NCI-H82 treated with DMSO at 0.1 percent for 48 hours (cell line): ENCODE measurements at regions not wholly inside any gene's neighbourhood (a gene's known extent, or its start where the extent isn't known, plus 50 kb on each side); places are given as distances from the start of the nearest gene placed in this dataset.
"Not testable (repeated sequence)": the region's sequence is repeated elsewhere in the genome, so short reads cannot be mapped to it uniquely, and the experiment has no call there.

Experiments
- DNase-seq: peaks from one replicate; lab custom pipeline; 2025; ENCODE audit not compliant: unreplicated experiment; lab: John Stamatoyannopoulos, UW

DNA sequence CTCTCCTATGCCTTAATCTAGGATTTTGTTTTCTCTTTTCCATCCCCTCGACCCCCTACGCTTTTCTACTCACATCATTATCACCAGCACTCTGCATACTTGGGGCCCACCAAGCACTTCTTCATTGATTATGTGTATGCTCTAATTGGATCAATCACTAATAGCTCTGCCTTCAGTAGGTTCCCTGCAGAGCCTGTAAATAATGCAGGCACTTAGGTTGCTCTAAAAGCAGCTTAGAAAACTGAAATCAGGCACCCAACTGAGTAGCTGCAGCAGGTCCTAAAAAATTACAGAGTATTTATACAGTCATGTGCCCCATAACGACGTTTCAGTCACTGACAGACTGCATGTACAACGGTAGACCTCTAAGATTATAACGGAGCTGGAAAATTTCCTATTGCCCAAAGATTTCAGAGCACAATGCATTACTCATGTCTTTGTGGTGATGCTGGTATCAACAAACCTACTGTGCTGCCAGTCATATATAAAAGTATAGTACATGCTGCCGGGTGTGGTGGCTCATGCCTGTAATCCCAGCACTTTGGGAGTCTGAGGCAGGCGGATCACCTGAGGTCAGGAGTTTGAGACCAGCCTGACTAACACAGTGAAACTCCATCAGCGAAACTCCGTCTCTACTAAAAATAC, 280.4 kb downstream of the HS3ST3B1 start:
- no peak for DNase-seq

- DNase-seq, result no peak
These were observed 279.6 kb downstream of the HS3ST3B1 start for GRCh38 chr17:14580499-14580898.

GRCh38 chr17:14579716-14580115, 278.8 kb downstream of the HS3ST3B1 start:
- DNase-seq, result no peak

GRCh38 chr17:14575471-14575953, 274.6 kb downstream of the HS3ST3B1 start:
- no peak for DNase-seq

- not testable (repeated sequence) for DNase-seq
These were observed 259.4 kb downstream of the HS3ST3B1 start for GRCh38 chr17:14560325-14560724.

DNA sequence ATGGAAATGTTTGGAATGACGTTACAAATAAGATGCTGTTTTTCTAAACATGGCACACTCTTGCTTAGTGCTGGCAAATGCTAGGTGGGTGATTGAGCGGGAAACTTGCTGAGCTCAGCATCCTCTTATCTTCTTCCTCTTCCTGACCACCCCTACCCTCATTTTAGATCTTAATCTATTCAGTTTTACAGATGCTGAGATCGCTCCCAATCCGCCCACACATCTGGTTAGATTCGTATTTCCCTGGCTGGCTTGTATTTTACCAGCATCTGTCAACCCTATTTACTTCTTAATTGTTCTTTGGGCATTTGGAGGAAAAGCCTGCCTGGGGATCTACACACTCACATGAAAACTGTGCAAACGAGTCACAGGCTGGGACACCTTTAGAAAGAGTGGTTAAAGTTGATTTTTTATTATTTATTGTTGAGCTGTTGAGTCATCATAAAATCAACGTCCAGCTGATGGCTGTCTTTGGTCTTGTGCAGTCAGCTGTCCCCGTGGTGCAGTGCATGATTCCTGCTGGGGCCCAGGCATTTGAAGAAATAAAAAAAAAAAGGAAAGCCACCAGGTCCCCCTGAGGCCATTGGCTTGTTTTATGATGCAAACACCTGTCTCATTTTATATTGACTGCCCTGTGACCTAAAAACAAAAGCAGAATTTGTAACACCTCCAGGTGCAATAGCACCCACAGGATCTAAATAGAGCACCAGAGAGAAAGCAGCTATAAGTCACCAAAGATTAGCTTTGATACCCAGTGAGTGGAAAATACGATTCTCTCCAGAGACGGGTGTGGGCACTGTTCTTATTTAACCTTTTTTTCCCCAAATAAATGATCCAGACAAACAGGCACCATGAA, 258.6 kb downstream of the HS3ST3B1 start:
- no peak for DNase-seq

DNA sequence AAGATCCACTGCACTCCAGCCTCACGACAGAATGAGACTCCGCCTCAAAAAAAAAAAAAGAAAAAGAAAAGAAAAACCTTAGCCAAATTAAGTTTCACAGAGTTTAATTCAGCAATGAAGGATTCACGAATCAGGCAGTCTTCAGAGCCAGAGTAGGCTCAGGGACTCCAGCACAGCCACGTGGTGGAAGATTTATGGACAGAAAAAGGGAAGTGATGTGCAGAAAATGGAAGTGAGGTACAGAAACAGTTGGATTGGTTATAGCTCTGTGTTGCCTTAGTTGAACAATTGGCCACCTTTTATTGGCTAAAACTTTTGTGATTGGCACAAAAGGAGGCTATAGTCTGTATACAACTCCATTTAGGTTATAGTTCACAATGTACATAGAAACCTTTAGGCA, 256.6 kb downstream of the HS3ST3B1 start:
- DNase-seq, result no peak

- DNase-seq, result no peak
These were observed 253.0 kb downstream of the HS3ST3B1 start for GRCh38 chr17:14553847-14554246.

- no peak for DNase-seq
These were observed 251.4 kb downstream of the HS3ST3B1 start for GRCh38 chr17:14552306-14552705.

GRCh38 chr17:14547556-14547955, 246.7 kb downstream of the HS3ST3B1 start:
- no peak for DNase-seq

DNA sequence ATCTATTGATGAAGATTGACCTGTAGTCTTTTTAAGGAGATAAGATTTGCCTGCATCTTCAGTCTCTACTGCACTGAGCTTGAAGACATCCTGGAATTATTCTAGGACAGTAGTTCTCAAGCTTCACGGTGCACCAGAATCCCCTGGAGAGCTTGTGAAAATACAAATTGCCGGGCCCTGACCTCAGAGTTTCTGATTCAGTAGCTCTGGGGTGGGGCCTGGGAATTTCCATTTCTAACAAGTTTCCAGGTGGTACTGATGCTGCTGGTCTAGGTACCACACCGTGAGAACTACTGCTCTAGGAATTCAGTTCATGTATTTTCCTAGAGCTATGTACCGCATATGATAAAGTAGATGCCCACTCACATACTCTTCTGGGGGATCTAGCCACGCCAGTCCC, 246.1 kb downstream of the HS3ST3B1 start:
- no peak for DNase-seq

DNA sequence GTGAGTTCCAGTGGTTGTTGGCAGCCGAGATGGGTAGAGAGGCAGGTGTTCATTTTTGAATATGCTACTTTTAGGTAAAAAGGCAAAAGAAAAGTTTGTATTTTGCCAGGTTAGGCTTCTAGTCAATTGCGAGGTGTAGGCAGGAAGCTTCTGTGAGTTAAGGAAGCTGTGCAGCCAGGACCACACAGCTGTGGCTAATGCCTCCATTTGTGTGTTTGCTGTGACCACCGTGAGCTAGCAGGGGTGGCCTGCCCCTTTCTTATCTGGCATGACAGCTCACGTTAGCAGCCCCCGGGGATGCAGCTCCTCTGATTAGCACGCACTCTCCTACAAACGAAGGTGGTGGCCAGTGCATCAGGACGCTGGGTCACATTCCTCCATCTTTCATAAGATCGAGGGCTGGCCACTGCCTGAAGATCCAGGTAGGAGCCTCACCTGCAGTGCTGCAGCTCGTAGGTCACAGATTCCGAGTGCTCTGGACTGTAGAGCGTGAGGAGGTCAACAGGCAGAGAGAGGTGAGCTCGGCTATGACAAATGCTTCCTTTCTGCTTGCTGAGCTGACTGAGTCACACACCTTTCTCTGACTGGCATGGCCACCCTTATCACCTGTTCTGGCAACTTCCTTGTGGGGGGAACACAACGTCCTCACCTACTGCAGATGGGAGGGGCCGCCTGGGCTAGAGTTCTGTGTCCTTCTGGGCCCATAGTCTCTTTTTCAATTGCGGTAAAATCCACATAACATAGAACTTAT, 244.4 kb downstream of the HS3ST3B1 start:
- no peak for DNase-seq

DNA sequence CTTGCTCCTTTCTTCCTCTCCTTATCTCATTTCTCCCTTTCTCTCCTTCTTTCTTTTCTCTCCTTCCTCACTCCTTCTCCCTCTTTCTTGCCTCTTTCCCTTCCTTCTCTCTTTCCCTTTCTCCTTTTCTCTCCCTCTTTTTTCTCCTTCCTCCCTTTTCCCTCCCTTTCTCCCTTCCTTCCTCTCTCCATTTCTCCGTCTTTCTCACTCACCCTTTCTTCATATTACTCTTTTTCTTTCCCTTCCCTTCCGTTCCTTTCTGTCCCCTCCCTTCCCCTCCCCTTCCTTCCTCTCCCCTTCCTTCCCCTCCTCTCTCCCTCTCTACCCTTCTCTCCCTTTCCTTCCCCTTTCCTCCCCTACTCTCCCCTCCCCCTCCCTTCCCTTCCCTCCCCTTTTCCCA, 240.8 kb downstream of the HS3ST3B1 start:
- no peak for DNase-seq

GRCh38 chr17:14539801-14540200, 238.9 kb downstream of the HS3ST3B1 start:
- DNase-seq, result no peak

DNA sequence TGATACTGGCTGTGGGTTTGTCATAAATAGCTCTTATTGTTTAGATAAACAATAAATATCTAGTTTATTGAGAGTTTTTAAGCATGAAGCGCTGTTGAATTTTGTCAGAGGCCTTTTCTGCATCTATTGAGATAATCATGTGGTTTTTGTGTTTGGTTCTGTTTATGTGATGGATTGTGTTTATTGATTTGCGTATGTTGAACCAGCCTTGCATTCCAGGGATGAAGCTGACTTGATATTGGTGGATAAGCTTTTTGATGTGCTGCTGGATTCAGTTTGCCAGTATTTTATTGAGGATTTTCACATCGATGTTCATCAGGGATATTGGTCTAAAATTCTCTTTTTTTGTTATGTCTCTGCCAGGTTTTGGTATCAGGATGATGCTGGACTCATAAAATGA, 231.4 kb downstream of the HS3ST3B1 start:
- not testable (repeated sequence) for DNase-seq

DNA sequence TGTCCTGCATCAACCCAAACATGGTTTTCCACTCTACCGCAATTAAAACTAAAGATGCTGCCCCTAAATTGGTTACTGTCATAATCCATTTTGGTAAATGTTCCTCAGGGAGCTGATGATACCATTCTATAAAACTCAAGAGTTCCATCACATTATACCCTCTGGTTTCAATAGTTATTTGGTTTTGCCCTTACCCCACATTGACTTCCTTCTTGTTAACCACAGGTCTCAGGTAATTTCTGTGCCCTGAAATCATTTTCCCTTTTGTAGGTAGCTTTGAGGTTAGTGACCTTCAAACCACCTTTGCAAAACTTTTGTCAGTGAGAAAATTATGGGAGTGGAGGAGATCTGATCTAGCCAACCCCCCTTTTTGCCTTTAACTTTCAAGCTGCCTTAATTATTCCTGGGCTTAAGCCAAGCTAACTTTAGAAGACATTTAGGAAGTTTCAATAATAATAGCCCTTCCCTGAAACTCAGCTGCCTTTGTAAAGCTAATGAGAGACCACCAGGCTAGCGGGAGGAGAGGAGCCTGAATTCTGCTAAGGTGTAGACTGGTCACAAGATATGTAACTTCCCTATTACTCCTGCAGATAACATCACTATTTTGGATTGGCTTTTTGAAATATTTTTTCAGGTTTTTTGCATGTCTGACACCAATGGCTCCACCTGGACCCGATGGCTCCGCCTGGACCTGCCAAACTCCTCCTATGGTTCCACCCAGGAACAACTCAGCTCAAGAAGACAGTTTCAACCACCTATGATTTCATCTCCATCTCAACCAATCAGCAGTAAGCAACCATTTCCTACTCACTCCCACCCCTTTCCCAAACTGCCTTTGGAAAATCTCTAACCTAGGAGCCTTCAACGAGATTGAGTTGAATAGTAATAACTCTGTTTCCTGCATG, 224.9 kb downstream of the HS3ST3B1 start:
- no peak for DNase-seq

- DNase-seq, result no peak
These were observed 222.0 kb downstream of the HS3ST3B1 start for GRCh38 chr17:14522795-14523387.

DNA sequence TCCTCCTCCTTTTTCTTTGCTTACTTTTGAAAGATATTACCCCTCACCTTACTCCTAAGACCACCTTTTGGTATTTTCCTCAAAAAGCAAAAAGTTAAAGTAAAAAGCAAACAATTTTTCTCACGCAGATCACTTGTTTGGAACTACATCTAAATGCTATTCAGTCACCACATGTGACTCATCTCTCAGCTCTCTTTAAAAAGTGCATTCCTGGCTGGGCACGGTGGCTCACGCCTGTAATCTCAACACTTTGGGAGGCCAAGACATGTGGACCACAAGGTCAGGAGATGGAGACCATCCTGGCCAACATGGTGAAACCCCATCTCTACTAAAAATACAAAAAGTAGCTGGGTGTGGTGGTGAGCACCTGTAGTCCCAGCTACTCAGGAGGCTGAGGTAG, 218.0 kb downstream of the HS3ST3B1 start:
- DNase-seq, result not testable (repeated sequence)

GRCh38 chr17:14514973-14515372, 214.1 kb downstream of the HS3ST3B1 start:
- DNase-seq, result no peak

DNA sequence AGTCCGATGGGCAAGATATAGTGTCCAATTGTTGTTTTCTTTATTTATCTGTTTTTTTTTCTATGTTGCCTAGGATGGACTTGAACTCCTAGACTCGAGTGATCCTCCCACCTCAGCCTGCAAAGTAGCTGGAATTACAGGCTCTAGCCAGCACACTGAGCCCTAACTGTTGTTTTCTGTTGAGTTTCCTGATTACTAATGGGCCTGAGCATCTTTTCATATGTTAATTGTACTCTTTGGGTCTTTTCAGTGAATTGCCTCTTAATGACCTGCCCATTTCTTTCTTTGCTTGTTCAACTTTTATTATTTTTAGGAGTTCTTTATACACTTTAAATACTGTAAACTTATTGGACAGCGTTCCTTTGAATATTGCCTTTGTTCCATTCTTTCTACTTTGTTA, 213.0 kb downstream of the HS3ST3B1 start:
- DNase-seq, result no peak
